Kidney epithelial cell (primary cell): ENCODE measurements at regions not wholly inside any gene's neighbourhood (a gene's known extent, or its start where the extent isn't known, plus 50 kb on each side); places are given as distances from the start of the nearest gene placed in this dataset.

ENCODE experiments used
- DNase-seq: peaks from one replicate; pipeline ENCODE4 v3.0.0-alpha.2; 2010; ENCODE audit warnings: low read depth
- H3K27me3 ChIP-seq: 2 replicates; pipeline ENCODE4 v1.6.0; 2011; ENCODE audit warnings: low read length; ENCODE audit not compliant: control insufficient read depth, insufficient read depth
- H3K36me3 ChIP-seq: 2 replicates; pipeline ENCODE4 v1.5.1; 2011; ENCODE audit warnings: low read length; ENCODE audit not compliant: control insufficient read depth, insufficient read depth
- H3K4me3 ChIP-seq: 2 replicates; pipeline ENCODE4 v1.5.1; 2011; ENCODE audit warnings: low read depth, mild to moderate bottlenecking, control low read depth, low read length
- TF ChIP-seq, protein P1 (sequence below): IDR thresholded peaks from 2 replicates; pipeline ENCODE4 v1.5.1; 2011; ENCODE audit warnings: mild to moderate bottlenecking, moderate library complexity, low read length, control low read depth, inconsistent platforms; ENCODE audit not compliant: insufficient read depth, poor library complexity, severe bottlenecking

DNA sequence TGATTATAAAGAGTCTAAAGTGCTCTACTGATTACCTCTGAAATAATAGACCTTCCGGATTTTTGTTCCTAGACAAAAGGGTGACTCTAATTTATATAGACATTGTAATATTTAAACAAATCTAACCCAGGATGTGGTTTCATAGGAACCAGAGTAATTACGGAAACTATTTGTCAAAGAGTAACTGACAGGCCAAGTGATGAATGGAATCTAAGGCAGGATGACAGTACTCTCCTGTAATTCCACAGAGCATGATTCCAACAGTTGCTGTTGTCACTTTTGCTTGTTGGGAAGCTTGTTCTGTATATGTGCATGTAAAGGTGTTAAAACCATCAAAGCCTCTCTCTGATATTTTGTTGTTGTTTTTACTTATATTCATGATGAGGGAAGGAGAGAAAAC is 1141.0 kb downstream of the IGSF11 start:
- no peak for DNase-seq
- no peaks in the 10 kb centered on the region for H3K36me3 ChIP-seq
- H3K27me3 ChIP-seq = no peaks in the 10 kb centered on the region
- TF ChIP-seq, protein P1, sequence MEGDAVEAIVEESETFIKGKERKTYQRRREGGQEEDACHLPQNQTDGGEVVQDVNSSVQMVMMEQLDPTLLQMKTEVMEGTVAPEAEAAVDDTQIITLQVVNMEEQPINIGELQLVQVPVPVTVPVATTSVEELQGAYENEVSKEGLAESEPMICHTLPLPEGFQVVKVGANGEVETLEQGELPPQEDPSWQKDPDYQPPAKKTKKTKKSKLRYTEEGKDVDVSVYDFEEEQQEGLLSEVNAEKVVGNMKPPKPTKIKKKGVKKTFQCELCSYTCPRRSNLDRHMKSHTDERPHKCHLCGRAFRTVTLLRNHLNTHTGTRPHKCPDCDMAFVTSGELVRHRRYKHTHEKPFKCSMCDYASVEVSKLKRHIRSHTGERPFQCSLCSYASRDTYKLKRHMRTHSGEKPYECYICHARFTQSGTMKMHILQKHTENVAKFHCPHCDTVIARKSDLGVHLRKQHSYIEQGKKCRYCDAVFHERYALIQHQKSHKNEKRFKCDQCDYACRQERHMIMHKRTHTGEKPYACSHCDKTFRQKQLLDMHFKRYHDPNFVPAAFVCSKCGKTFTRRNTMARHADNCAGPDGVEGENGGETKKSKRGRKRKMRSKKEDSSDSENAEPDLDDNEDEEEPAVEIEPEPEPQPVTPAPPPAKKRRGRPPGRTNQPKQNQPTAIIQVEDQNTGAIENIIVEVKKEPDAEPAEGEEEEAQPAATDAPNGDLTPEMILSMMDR = no peak
- no peak overlapping the region for H3K4me3 ChIP-seq

DNA sequence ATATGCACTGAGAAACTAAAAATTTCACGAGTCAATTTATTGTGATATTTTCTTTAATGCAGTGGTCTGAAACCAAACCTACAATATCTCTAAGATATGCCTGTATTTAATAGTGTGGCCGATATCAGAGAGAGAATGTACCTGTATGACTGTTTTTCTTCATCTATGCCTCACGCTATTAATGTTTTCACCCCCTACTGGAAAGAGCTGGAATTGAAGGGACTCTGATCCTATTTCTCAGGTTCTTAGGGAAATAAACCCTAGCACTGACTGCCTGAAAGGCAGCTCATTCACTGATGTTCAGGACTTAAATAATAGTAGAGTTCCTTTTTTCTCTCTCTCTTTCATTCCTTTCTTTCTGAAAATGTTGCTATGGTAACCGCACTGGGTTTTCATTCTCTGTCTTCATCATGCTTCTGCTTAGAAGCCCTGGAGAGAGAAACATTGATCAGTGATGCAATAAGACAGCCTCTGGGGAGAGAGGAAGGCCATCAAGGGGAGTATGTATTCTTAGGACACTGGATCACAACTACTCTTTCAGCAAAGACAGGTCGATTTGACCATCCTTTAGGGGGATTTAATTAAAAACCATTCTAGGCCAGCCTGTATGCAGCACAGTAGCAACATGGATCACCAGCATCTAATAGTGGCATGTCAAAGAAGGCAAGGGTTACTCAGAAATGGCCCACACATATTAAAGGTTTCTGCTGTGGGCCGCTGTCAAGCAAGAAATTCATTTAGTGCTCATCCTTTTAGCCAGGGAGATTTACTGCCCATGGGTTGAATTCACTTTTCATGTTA is 1135.7 kb downstream of the IGSF11 start:
- H3K27me3 ChIP-seq = no peaks in the 10 kb centered on the region
- TF ChIP-seq, protein P1 = peak; percentile 31
- DNase-seq = no peak
- H3K36me3 ChIP-seq = no peaks in the 10 kb centered on the region
- H3K4me3 ChIP-seq = no peak overlapping the region

DNA sequence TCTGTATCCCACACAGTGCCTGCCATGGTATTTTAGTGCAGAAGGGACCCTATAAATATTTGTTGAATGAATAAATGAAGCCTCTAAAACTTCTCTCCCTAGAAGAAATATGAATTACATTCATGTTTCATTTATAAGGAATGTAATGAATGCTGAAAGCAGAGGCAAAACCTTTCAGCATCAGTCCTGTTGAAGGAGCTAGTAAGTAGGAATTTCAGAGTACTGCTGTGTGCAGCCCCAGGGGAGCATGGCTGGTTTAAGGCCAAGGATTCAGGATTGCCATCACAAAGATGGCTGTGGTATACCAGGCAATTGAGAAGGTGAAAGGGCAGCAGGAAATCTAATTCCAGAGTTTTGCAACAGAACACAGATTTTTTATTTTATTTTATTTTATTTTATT is 1131.4 kb downstream of the IGSF11 start:
- no peak overlapping the region for H3K4me3 ChIP-seq
- no peak for DNase-seq
- no peaks in the 10 kb centered on the region for H3K27me3 ChIP-seq
- TF ChIP-seq, protein P1 = no peak
- no peaks in the 10 kb centered on the region for H3K36me3 ChIP-seq

DNA sequence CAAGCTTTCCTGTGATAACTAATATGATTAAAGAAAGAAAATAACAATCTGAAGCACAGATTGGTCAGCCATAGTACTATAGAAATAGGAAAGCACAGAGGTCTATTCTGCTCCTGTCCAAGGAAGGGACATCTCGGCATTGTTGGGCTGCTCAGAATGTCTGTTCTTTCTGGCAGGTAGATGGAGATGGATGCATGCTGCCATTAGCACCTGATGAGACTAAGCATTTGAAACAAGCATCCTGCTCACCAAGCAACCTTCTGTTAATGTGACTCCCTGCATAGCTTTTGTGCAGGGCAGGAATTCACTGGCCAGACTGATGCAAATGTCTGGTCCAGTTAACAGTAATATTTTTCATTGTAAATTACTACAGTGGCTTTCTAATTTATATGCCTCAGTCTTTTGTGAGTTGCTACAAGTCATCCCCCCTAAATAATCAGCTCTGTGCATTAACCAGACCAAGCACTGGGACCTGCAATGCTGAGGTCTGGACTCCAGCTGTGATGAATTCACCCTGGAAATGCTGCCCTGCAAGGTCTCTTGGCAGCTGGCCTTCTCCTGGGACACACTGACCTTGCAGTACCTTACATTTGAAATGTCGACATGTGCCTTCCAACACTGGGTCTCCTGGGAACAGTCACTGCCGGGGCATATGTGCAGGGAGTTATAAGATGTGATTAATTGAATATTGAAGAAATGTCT is 1123.7 kb downstream of the IGSF11 start:
- Histone ChIP-seq H3K27me3 (no peaks in the 10 kb centered on the region), H3K36me3 (no peaks in the 10 kb centered on the region), H3K4me3 (no peak overlapping the region)
- no peak for DNase-seq
- TF ChIP-seq, protein P1 = no peak

DNA sequence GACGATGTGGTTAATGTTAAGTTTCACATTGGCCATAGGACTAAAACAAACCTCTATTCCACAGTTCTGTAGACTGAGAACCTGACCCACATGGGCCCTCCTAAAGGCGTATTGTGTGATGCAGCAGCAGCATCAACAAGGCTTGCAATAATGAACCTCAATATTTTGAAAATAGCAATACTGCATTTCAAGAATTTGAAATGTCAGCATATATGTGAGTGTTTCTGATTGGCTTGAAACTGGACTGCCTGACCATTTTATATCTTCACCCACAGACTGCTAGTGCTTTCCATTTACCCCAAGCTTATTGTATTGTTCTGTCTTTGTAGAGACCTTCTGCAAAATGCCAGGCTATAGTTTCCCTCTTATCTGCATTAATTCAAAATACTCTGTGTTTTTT is 1122.3 kb downstream of the IGSF11 start:
- TF ChIP-seq, protein P1 = no peak
- no peaks in the 10 kb centered on the region for H3K36me3 ChIP-seq
- no peak overlapping the region for H3K4me3 ChIP-seq
- H3K27me3 ChIP-seq = no peaks in the 10 kb centered on the region
- no peak for DNase-seq
